HepG2 (cell line): ENCODE measurements at regions not wholly inside any gene's neighbourhood (a gene's known extent, or its start where the extent isn't known, plus 50 kb on each side); places are given as distances from the start of the nearest gene placed in this dataset.

ENCODE experiments used
- ATAC-seq: fragments of 200-7000 bp; cut with Tn5 transposase; 3 replicates; pipeline ENCODE4 v1.9.1; 2020; ENCODE audit warnings: mild to moderate bottlenecking, moderate library complexity
- BruUV-seq: library from RNA; stranded (reverse); fragments of 400-500 nt; replicated peaks from 2 replicates; lab custom pipeline; 2021; lab: Mats Ljungman, UMichigan
- CTCF ChIA-PET: fragments of 300-600 bp; formaldehyde crosslinking; extraction: SDS; loops from one replicate; lab custom pipeline; 2021; ENCODE audit warnings: low total read pairs, inconsistent platforms, low intra/inter-chr PET ratio; lab: Yijun Ruan, JAX
- POLR2A ChIA-PET: fragments of 350-600 bp; sonication (Branson Sonifier 250); formaldehyde crosslinking; loops from one replicate; lab custom pipeline; 2020; ENCODE audit warnings: antibody characterized with exemption, inconsistent platforms; lab: Yijun Ruan, JAX
- DNase-seq: peaks from one replicate; pipeline ENCODE4 v3.0.0-alpha.2; 2015; ENCODE audit warnings: low spot score
- FAIRE-seq: peaks from 3 replicates; lab custom pipeline; 2011; peaks lifted over from hg19 to GRCh38; lab: Jason Lieb, UNC
- H2AFZ ChIP-seq: one replicate; pipeline ENCODE4 v1.6.1; 2011; ENCODE audit warnings: low read length, inconsistent platforms
- H3K27ac ChIP-seq: fragments of 300-600 bp; 3 replicates; pipeline ENCODE4 v1.8.0; 2011; ENCODE audit warnings: mixed run types, mild to moderate bottlenecking, mixed read lengths, low read length, inconsistent platforms; ENCODE audit not compliant: insufficient read depth; ENCODE audit errors: extremely low read length
- H3K27me3 ChIP-seq, 2 experiments: fragments of 200-600 bp in 1 of 2; 2 replicates in 1 of 2; 3 replicates in 1 of 2; pipeline versions ENCODE4 v1.6.0 to v1.8.0; 2011; ENCODE audit warnings: low read length in 2 of 2, mild to moderate bottlenecking in 2 of 2, moderate library complexity in 2 of 2, inconsistent platforms in 1 of 2; ENCODE audit not compliant: insufficient read depth in 2 of 2, control insufficient read depth in 1 of 2
- H3K36me3 ChIP-seq, 2 experiments: fragments of 200-600 bp in 1 of 2; replicated peaks in 1 of 2; 2 replicates in 1 of 2; 3 replicates in 1 of 2; pipeline versions ENCODE4 v1.5.1 to v1.8.0; 2011; ENCODE audit warnings: low read length in 2 of 2, inconsistent platforms in 1 of 2; ENCODE audit not compliant: insufficient read depth in 2 of 2, control insufficient read depth in 1 of 2
- H3K4me1 ChIP-seq: 2 replicates; pipeline ENCODE4 v1.5.1; 2012; ENCODE audit warnings: low read length, inconsistent platforms; ENCODE audit not compliant: insufficient read depth
- H3K4me2 ChIP-seq: 2 replicates; pipeline ENCODE4 v1.6.0; 2011; ENCODE audit warnings: low read depth, low read length, inconsistent platforms
- H3K4me3 ChIP-seq, 3 experiments: fragments of 200-600 bp in 1 of 3; sonication (generic), shearing (Covaris generic) in 1 of 3; replicated peaks in 1 of 3; 2 replicates each; pipeline ENCODE4 v1.5.1; 2011 to 2016; ENCODE audit warnings: low read length in 3 of 3, inconsistent platforms in 2 of 3, low read depth in 2 of 3, mild to moderate bottlenecking in 2 of 3, control low read depth in 1 of 3, mixed read lengths in 1 of 3; ENCODE audit not compliant: insufficient read depth in 1 of 3
- H3K79me2 ChIP-seq: one replicate; pipeline ENCODE4 v1.6.1; 2011; ENCODE audit warnings: low read length, inconsistent platforms; ENCODE audit not compliant: insufficient read depth
- H3K9ac ChIP-seq: 2 replicates; pipeline ENCODE4 v1.6.0; 2011; ENCODE audit warnings: mild to moderate bottlenecking, low read depth, low read length, inconsistent platforms; ENCODE audit not compliant: insufficient read depth
- H3K9me3 ChIP-seq: 2 replicates; pipeline ENCODE4 v1.5.1; 2012; ENCODE audit warnings: mild to moderate bottlenecking, low read length
- H4K20me1 ChIP-seq: 2 replicates; pipeline ENCODE4 v1.6.0; 2011; ENCODE audit warnings: inconsistent platforms, mild to moderate bottlenecking, low read length, moderate library complexity; ENCODE audit not compliant: insufficient read depth
- ARID3A ChIP-seq: IDR thresholded peaks from 2 replicates; pipeline ENCODE4 v1.6.1; 2012; ENCODE audit warnings: low read depth, low read length, improper control_type of control experiment
- ARID5B ChIP-seq: IDR thresholded peaks from 2 replicates; pipeline ENCODE4 v1.4.0; 2020; ENCODE audit warnings: mild to moderate bottlenecking, missing genetic modification reagents
- CEBPB ChIP-seq: IDR thresholded peaks from 2 replicates; pipeline ENCODE4 v1.6.1; 2011; ENCODE audit warnings: low read depth, low read length, improper control_type of control experiment, borderline replicate concordance
- DNMT1 ChIP-seq: sonication (generic); formaldehyde crosslinking; IDR thresholded peaks from 2 replicates; pipeline ENCODE4 v1.5.1; 2020; ENCODE audit warnings: mild to moderate bottlenecking, missing genetic modification reagents
- FOSL1 ChIP-seq: sonication (generic); formaldehyde crosslinking; IDR thresholded peaks from 2 replicates; pipeline ENCODE4 v1.9.0; 2021; ENCODE audit warnings: missing genetic modification reagents, borderline replicate concordance
- FOSL2 ChIP-seq: sonication (generic); formaldehyde crosslinking; IDR thresholded peaks from 2 replicates; pipeline ENCODE4 v1.4.0; 2020; ENCODE audit warnings: missing genetic modification reagents
- FOXP1 ChIP-seq, 2 experiments: fragments of 450-650 bp in 1 of 2; IDR thresholded peaks; 2 replicates each; pipeline ENCODE4 v1.6.1; 2017 to 2018; ENCODE audit warnings: antibody characterized with exemption in 1 of 2
- KAT2B ChIP-seq: fragments of 150-350 bp; IDR thresholded peaks from 2 replicates; pipeline ENCODE4 v1.6.1; 2014; ENCODE audit warnings: low read depth, low read length, borderline replicate concordance
- KDM3A ChIP-seq: IDR thresholded peaks from 2 replicates; pipeline ENCODE4 v1.6.1; 2018; ENCODE audit warnings: low read depth, missing compliant biosample characterization
- MED1 ChIP-seq: sonication (generic); formaldehyde crosslinking; IDR thresholded peaks from 2 replicates; pipeline ENCODE4 v1.4.0; 2020; ENCODE audit warnings: missing genetic modification reagents
- NCOR1 ChIP-seq: fragments of 200-600 bp; sonication (generic); IDR thresholded peaks from 2 replicates; pipeline ENCODE4 v1.7.0; 2017; ENCODE audit warnings: antibody characterized with exemption, low read length, borderline replicate concordance
- NR2F2 ChIP-seq: IDR thresholded peaks from 2 replicates; pipeline ENCODE4 v1.6.1; 2012; ENCODE audit warnings: low read depth, inconsistent platforms, borderline replicate concordance
- RARA ChIP-seq: IDR thresholded peaks from 2 replicates; pipeline ENCODE4 v1.6.1; 2016; ENCODE audit warnings: missing genetic modification reagents, missing compliant biosample characterization
- SIX4 ChIP-seq: sonication (generic); formaldehyde crosslinking; IDR thresholded peaks from 2 replicates; pipeline ENCODE4 v1.4.0; 2020; ENCODE audit warnings: missing genetic modification reagents
- SMARCC2 ChIP-seq: fragments of 450-650 bp; IDR thresholded peaks from 2 replicates; pipeline ENCODE4 v1.6.1; 2017; ENCODE audit warnings: antibody characterized with exemption, mild to moderate bottlenecking
- SPEN ChIP-seq: sonication (generic); formaldehyde crosslinking; IDR thresholded peaks from 2 replicates; pipeline ENCODE4 v1.5.1; 2020; ENCODE audit warnings: low read depth, mild to moderate bottlenecking, missing genetic modification reagents
- TBP ChIP-seq: sonication (generic); formaldehyde crosslinking; IDR thresholded peaks from 2 replicates; pipeline ENCODE4 v1.5.0; 2020; ENCODE audit warnings: missing genetic modification reagents
- THAP11 ChIP-seq: IDR thresholded peaks from 2 replicates; pipeline ENCODE4 v1.6.1; 2016; ENCODE audit warnings: missing biosample characterization, missing genetic modification reagents
- YY1 ChIP-seq: IDR thresholded peaks from 2 replicates; pipeline ENCODE4 v1.6.1; 2011; ENCODE audit warnings: low read length, low read depth, moderate library complexity, mild to moderate bottlenecking; ENCODE audit not compliant: insufficient read depth, insufficient replicate concordance
- ZBTB1 ChIP-seq: sonication (generic); formaldehyde crosslinking; IDR thresholded peaks from 2 replicates; pipeline ENCODE4 v1.4.0; 2020; ENCODE audit warnings: missing genetic modification reagents, borderline replicate concordance
- ZNF292 ChIP-seq: sonication (generic); formaldehyde crosslinking; IDR thresholded peaks from 2 replicates; pipeline ENCODE4 v1.8.1; 2022; ENCODE audit warnings: mild to moderate bottlenecking, low read depth, missing genetic modification reagents, borderline replicate concordance
- WGBS: methylation state at CpG from one replicate; pipeline ENCODE4 v1.1.6; 2017; ENCODE audit warnings: low lambda C conversion rate; 5-methylcytosine and 5-hydroxymethylcytosine counted together
- in situ Hi-C: cut with HindIII; loops from 2 replicates; pipeline ENCODE4 v1.10.0; 2017; ENCODE audit warnings: low pct_unique_long_range_greater_than_20kb; ENCODE audit not compliant: extremely low pct_ligation_motif_present
- intact Hi-C: fragments of 100-400 bp; cut with micrococcal nuclease; formaldehyde crosslinking; loops from one replicate; pipeline ENCODE4 v1.10.0; 2022; ENCODE audit not compliant: unreplicated experiment

GRCh38 chr9:111728617-111729366 lies 65.9 kb downstream of the SHOC1 start:
- no peak overlapping the region for H3K4me2 ChIP-seq
- no peak overlapping the region for H3K27ac ChIP-seq
- H3K4me3 ChIP-seq = no peak overlapping the region
- no peaks in the 10 kb centered on the region for H3K9me3 ChIP-seq
- no peaks in the 10 kb centered on the region for H4K20me1 ChIP-seq
- no peaks in the 10 kb centered on the region for H3K36me3 ChIP-seq
- ChIA-PET CTCF (no interaction called here), POLR2A (no interaction called here)
- BruUV-seq = no TSS peak
- FAIRE-seq = no peak
- H3K4me1 ChIP-seq = peaks cover 10% of the 10 kb centered on the region
- H3K27me3 ChIP-seq = no peaks in the 10 kb centered on the region
- no peak overlapping the region for H2AFZ ChIP-seq
- intact Hi-C loops = no loop called here
- no peaks in the 10 kb centered on the region for H3K79me2 ChIP-seq
- WGBS = 49% methylated on average over 2 of the region's 2 CpGs
- no peak for ATAC-seq
- H3K9ac ChIP-seq = no peak overlapping the region
- peak; percentile 59 for DNase-seq
- in situ Hi-C loops = no loop called here
- no peak for TF ChIP-seq ZNF292
- no peak for TF ChIP-seq KAT2B
- TF ChIP-seq FOXP1 (IDR thresholded peaks at IDR 0.05) = no peak
- TF ChIP-seq FOXP1 (CRISPR knock-in tag; IDR thresholded peaks at IDR 0.05) = no peak
- no peak; the same call in 1 of the 2 replicates for TF ChIP-seq ARID3A
- no peak for TF ChIP-seq KDM3A (CRISPR knock-in tag)
- no peak for TF ChIP-seq YY1
- no peak for TF ChIP-seq NR2F2
- TF ChIP-seq MED1 = no peak
- peak; percentile 83 for TF ChIP-seq CEBPB
- TF ChIP-seq SIX4 (CRISPR knock-in tag) = no peak
- TF ChIP-seq THAP11 (CRISPR knock-in tag) = no peak
- no peak for TF ChIP-seq SPEN
- peak; percentile 36; the same call in 1 of the 2 replicates for TF ChIP-seq FOSL2 (CRISPR knock-in tag)
- no peak for TF ChIP-seq DNMT1
- TF ChIP-seq TBP (CRISPR knock-in tag) = no peak
- no peak for TF ChIP-seq SMARCC2
- TF ChIP-seq NCOR1 = no peak
- TF ChIP-seq ZBTB1 (CRISPR knock-in tag) = no peak
- TF ChIP-seq ARID5B (CRISPR knock-in tag) = 0 out of 2 replicates have a peak, but pooled peaks have one; percentile 28
- 0 out of 2 replicates have a peak, but pooled peaks have one; percentile 5 for TF ChIP-seq RARA
- TF ChIP-seq FOSL1 (CRISPR knock-in tag) = peak; percentile 36; the same call in 1 of the 2 replicates
